Subcutaneous abdominal adipose tissue (tissue), 5 donors: ENCODE measurements at regions not wholly inside any gene's neighbourhood (a gene's known extent, or its start where the extent isn't known, plus 50 kb on each side); places are given as distances from the start of the nearest gene placed in this dataset.

ENCODE experiments used
- H3K27ac ChIP-seq: one replicate; pipeline ENCODE4 v1.7.0; 2013; ENCODE audit warnings: low read depth, mild to moderate bottlenecking, inconsistent platforms, low read length, moderate library complexity
- H3K27me3 ChIP-seq, 5 donors: one replicate each; pipeline ENCODE4 v1.7.0; 2013; ENCODE audit warnings: low read length in 5 of 5, inconsistent platforms in 1 of 5; ENCODE audit not compliant: control insufficient read depth in 5 of 5, insufficient read depth in 4 of 5
- H3K36me3 ChIP-seq, 5 donors: one replicate each; pipeline ENCODE4 v1.7.0; 2013; ENCODE audit warnings: low read length in 5 of 5; ENCODE audit not compliant: control insufficient read depth in 5 of 5, insufficient read depth in 5 of 5
- H3K4me1 ChIP-seq, 5 donors: one replicate each; pipeline ENCODE4 v1.7.0; 2013; ENCODE audit warnings: low read length in 5 of 5, mild to moderate bottlenecking in 3 of 5, moderate library complexity in 1 of 5; ENCODE audit not compliant: control insufficient read depth in 5 of 5, insufficient read depth in 5 of 5
- H3K4me3 ChIP-seq, 5 donors: one replicate each; pipeline ENCODE4 v1.7.0; 2013; ENCODE audit warnings: low read length in 5 of 5, low read depth in 1 of 5
- H3K9ac ChIP-seq, 5 donors: one replicate each; pipeline ENCODE4 v1.7.0; 2013; ENCODE audit warnings: low read length in 5 of 5, mild to moderate bottlenecking in 4 of 5, moderate library complexity in 3 of 5
- H3K9me3 ChIP-seq, 5 donors: one replicate each; pipeline ENCODE4 v1.7.0; 2013; ENCODE audit warnings: low read length in 5 of 5; ENCODE audit not compliant: control insufficient read depth in 5 of 5
- donor health status: healthy.
- donor health status: healthy.
- donor health status: healthy.
- donor health status: healthy.
- donor health status: healthy.

DNA sequence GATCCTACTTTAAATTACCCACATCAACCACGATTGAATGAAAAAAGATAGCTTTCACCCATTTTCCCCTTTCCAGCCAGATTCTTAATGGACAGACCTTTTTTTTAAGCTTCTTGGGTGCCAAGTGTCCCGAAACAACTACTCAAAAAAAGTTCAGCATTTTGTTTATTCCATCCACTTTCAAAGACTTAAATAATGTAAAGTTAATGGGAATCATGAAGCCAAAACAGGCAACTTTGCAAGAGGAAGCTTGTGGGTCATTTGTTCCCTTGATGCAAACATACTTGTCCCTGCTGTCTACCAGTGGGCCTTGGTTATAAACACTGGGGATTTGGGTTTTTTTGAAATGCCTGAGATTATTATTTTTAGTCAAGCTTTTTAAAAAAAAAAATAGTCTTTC, 414.0 kb upstream of the PSMD7 start:
- Histone ChIP-seq H3K27ac (no peak overlapping the region), H3K9ac (no peak overlapping the region), H3K9me3 (no peaks in the 10 kb centered on the region), H3K4me1 (peaks cover 0 to 2% (median 0%) of the 10 kb centered on the region in 5 donors), H3K27me3 (peaks cover 0 to 18% (median 2%) of the 10 kb centered on the region in 5 donors), H3K36me3 (no peaks in the 10 kb centered on the region), H3K4me3 (no peak overlapping the region)

DNA sequence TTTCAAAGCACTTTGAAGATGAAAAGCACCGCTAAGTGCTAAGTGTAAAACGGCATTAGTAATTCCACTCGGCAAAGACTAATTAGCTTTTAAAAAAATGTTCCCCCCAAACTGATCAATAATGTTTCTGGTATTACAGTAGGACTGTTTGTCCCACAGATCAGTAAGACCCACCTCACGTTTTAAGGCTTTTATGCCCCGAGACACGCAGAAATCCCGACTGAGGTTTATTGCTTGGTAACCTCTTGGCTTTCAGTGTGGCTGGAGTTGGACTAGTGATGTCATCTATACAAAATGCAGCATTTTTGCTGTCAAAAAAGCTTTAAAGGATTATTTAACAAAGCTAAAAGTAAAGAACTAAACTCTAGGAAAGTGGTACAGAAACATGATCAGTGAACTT, 414.6 kb upstream of the PSMD7 start:
- Histone ChIP-seq H3K27ac (no peak overlapping the region), H3K9me3 (no peaks in the 10 kb centered on the region), H3K36me3 (no peaks in the 10 kb centered on the region), H3K27me3 (peaks cover 0 to 18% (median 2%) of the 10 kb centered on the region in 5 donors), H3K4me3 (no peak overlapping the region), H3K4me1 (peaks cover 0 to 2% (median 0%) of the 10 kb centered on the region in 5 donors), H3K9ac (no peak overlapping the region)

DNA sequence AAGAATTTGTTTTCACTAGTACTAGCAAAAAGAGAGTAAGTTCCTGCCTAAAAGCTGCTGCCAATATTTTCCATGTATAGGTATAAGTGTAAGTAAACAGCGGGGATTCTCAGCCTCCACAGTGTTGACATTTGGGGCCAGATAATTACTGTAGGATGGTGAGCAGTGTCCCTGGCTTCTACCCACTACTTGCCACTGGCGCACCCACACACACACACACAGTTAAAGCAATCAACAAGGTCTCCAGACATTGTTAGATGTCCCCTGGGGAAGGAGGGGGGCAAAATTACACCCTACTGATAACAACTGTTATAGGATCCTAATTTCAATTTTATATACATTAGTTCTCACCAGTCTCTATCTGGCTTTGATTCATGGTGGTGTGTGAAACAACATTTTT, 417.0 kb upstream of the PSMD7 start:
- H3K4me1 ChIP-seq = peaks cover 0 to 2% (median 0%) of the 10 kb centered on the region in 5 donors
- H3K27me3 ChIP-seq = peaks cover 0 to 8% (median 0%) of the 10 kb centered on the region in 5 donors
- no peak overlapping the region for H3K4me3 ChIP-seq
- no peaks in the 10 kb centered on the region for H3K36me3 ChIP-seq
- no peak overlapping the region for H3K9ac ChIP-seq
- H3K9me3 ChIP-seq = no peaks in the 10 kb centered on the region
- H3K27ac ChIP-seq = no peak overlapping the region

DNA sequence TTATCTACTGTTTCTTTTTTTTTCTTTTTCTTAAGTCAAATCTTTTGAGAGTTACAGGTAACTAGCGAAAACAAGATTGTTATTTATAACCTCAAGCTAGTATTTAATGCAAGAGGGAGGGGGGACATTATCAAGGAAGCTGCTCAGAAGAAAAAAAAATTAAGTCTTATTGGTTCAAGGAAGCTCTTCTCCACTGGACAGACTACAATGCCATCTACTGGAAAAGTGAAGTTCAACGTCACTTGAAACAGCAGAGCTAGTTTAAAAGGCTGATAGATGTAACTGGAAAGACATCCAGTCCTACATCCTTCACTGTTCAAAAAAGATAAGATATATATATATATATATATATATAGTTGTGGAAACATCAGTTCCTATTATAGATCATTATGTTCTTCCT, 418.0 kb upstream of the PSMD7 start:
- H3K36me3 ChIP-seq = no peaks in the 10 kb centered on the region
- no peak overlapping the region for H3K27ac ChIP-seq
- peaks cover 0 to 4% (median 0%) of the 10 kb centered on the region in 5 donors for H3K4me1 ChIP-seq
- H3K4me3 ChIP-seq = no peak overlapping the region
- H3K27me3 ChIP-seq = peaks cover 0 to 8% (median 0%) of the 10 kb centered on the region in 5 donors
- no peak overlapping the region for H3K9ac ChIP-seq
- H3K9me3 ChIP-seq = no peaks in the 10 kb centered on the region

DNA sequence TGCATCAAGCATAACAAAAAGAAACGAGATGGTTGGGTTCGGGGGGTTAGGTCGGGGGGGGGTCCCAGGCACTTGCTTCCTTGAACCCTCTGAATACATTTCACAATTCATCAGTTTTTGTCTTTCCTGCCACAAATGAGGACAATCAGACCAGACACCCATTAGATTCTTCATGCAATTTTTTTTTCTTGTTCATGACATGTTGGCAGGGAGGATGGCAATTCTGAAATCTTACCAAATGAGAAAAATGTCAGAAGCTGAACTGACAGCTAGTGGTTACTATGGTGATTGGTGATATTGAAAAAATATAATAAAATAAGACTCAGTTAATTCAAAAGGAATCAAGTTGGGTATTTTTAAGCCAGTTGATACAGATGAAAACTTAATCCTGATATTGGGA, 419.5 kb upstream of the PSMD7 start:
- Histone ChIP-seq H3K9ac (no peak overlapping the region), H3K36me3 (no peaks in the 10 kb centered on the region), H3K27ac (no peak overlapping the region), H3K9me3 (no peaks in the 10 kb centered on the region), H3K4me3 (no peak overlapping the region), H3K27me3 (peaks cover 0 to 8% (median 0%) of the 10 kb centered on the region in 5 donors), H3K4me1 (peaks cover 0 to 5% (median 0%) of the 10 kb centered on the region in 5 donors)

DNA sequence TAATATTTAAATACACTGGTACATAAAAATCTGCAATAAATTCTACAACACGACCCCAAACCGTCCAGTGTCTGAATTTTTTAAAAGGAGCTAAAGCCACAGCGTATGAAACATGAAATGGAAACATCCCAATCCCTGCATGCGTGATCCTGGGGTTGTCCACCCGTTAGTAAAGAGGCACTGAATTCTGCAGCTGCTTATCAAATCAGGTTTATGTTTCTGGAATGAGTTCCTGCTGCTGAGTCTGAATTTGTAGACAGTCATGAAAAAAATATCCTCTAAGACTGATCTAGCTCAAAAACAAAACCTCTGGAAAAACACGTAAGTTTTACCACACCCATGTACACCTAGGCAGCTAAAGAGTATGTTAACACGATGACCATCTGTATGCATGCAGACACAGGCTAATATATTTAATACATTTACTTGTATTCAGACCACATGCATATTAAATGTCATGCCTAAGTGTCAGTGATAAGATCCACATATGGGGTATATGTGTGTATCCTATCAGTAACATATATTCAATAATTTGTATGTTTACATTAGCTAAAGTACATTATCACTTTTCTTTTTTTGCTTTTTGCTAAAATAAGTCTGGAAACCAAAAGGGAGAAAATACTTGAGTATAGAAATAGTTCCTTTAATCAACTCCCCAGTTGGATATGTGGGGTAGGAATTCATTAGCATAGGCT, 420.5 kb upstream of the PSMD7 start:
- no peak overlapping the region for H3K4me3 ChIP-seq
- no peak overlapping the region for H3K9ac ChIP-seq
- H3K36me3 ChIP-seq = no peaks in the 10 kb centered on the region
- peaks cover 0 to 5% (median 0%) of the 10 kb centered on the region in 5 donors for H3K4me1 ChIP-seq
- H3K9me3 ChIP-seq = no peaks in the 10 kb centered on the region
- H3K27me3 ChIP-seq = peaks cover 0 to 8% (median 0%) of the 10 kb centered on the region in 5 donors
- no peak overlapping the region for H3K27ac ChIP-seq

DNA sequence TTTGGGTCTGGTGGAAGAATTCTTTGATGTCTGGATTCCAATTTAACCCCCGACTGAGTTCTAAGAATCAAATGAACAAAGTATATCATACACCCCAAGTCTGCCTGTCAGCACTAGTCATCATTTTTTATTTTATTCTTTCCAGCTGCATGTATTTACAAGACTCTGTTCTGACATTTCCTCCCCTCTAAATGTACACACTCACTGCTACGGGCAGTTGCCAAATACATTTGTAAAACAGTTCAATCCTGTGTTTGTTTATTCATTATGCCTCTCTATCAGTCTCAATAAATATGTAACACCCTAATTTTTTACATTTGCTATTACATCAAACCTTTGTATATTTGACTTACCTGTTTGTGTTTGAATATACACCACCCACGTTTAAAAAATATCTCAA, 422.3 kb upstream of the PSMD7 start:
- no peak overlapping the region for H3K4me3 ChIP-seq
- no peaks in the 10 kb centered on the region for H3K9me3 ChIP-seq
- no peak overlapping the region for H3K27ac ChIP-seq
- no peaks in the 10 kb centered on the region for H3K36me3 ChIP-seq
- H3K4me1 ChIP-seq = peaks cover 0 to 5% (median 0%) of the 10 kb centered on the region in 5 donors
- H3K27me3 ChIP-seq = peaks cover 0 to 7% (median 0%) of the 10 kb centered on the region in 5 donors
- no peak overlapping the region for H3K9ac ChIP-seq

DNA sequence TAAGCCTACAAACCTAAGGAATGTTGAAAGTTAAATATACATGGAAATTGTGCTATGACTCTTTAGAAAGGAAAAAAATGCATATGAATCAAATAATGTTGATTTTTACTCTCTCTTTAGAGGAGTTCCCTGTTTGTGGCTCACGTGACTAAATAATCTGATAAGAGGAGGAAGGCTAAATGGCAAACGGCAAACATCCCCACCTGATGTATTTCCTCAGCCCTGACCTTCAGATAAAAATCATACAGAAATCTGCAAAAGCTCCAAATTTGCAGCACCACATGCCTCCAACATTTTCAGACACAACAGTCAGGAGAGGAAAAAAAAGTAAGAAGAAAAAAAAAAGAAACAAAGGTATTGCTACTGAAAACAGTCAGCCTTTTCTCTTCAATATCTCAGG, 423.0 kb upstream of the PSMD7 start:
- peaks cover 0 to 5% (median 0%) of the 10 kb centered on the region in 5 donors for H3K4me1 ChIP-seq

DNA sequence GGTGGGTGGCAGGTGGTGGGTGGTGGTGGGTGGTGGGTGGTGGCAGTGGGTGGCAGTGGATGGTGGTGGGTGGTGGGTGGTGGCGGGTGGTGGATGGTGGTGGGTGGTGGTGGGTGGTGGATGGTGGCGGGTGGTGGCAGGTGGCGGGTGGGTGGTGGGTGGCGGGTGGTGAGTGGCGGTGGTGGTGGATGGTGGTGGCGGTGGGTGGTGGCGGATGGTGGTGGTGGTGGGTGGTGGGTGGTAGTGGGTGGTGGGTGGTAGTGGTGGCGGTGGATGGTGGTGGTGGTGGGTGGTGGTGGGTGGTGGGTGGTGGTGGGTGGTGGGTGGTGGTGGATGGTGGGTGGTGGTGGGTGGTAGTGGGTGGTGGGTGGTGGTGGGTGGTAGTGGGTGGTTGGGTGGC, 423.8 kb upstream of the PSMD7 start:
- no peaks in the 10 kb centered on the region for H3K9me3 ChIP-seq
- H3K9ac ChIP-seq = no peak overlapping the region

More for the DNA sequence above, 423.0 kb upstream of the PSMD7 start:
- Histone ChIP-seq H3K27ac (no peak overlapping the region), H3K4me3 (no peak overlapping the region), H3K9ac (no peak overlapping the region), H3K36me3 (no peaks in the 10 kb centered on the region), H3K9me3 (no peaks in the 10 kb centered on the region), H3K27me3 (peaks cover 0 to 7% (median 0%) of the 10 kb centered on the region in 5 donors)

DNA sequence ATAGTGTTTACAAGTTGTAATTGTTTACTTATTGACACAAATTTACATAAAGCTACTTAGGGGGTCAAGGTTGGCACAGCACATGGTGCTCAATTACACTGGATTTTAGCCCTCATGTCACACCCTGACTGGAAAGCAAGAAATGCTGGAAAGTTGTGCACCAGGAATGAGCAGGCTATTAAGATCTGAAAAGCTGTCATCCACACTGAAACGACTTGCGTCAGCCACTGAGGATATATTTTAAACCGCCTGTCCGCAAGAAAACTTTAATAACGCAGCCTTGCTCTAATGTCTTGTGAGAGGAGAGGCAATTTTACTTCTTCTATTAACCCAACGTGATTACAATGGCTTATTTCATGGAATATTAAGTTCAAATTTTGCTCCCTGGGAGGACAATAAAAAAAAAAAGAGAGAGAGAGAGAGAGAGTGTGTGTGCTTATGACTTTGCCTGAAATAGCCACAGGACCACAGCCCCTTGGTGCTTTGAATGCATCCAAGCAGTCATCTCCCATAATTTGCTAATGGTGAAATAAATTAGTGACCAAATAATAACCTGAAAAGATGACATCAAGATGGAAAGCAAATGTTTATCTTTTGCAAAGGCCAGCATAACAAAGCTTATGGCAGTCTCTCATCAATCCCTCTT, 425.4 kb upstream of the PSMD7 start:
- no peaks in the 10 kb centered on the region for H3K36me3 ChIP-seq

More for the DNA sequence above, 423.8 kb upstream of the PSMD7 start:
- no peak overlapping the region for H3K27ac ChIP-seq
- no peak overlapping the region for H3K4me3 ChIP-seq
- H3K27me3 ChIP-seq = peaks cover 0 to 7% (median 0%) of the 10 kb centered on the region in 5 donors
- H3K4me1 ChIP-seq = peaks cover 0 to 2% (median 0%) of the 10 kb centered on the region in 5 donors
- no peaks in the 10 kb centered on the region for H3K36me3 ChIP-seq

More for the DNA sequence above, 425.4 kb upstream of the PSMD7 start:
- H3K27ac ChIP-seq = no peak overlapping the region
- peaks cover 0 to 2% (median 0%) of the 10 kb centered on the region in 5 donors for H3K4me1 ChIP-seq
- H3K9me3 ChIP-seq = no peaks in the 10 kb centered on the region
- no peak overlapping the region for H3K4me3 ChIP-seq
- peaks cover 0 to 7% (median 0%) of the 10 kb centered on the region in 5 donors for H3K27me3 ChIP-seq
- H3K9ac ChIP-seq = no peak overlapping the region
